HG03159 (cell line): ENCODE measurements at regions not wholly inside any gene's neighbourhood (a gene's known extent, or its start where the extent isn't known, plus 50 kb on each side); places are given as distances from the start of the nearest gene placed in this dataset.
"Not testable (repeated sequence)": the region's sequence is repeated elsewhere in the genome, so short reads cannot be mapped to it uniquely, and the experiment has no call there.

Experiments
- ATAC-seq: cut with Tn5 transposase; IDR thresholded peaks from one replicate; pipeline ENCODE4 v1.9.1; 2021; ENCODE audit warnings: mild to moderate bottlenecking, moderate library complexity; ENCODE audit not compliant: unreplicated experiment

DNA sequence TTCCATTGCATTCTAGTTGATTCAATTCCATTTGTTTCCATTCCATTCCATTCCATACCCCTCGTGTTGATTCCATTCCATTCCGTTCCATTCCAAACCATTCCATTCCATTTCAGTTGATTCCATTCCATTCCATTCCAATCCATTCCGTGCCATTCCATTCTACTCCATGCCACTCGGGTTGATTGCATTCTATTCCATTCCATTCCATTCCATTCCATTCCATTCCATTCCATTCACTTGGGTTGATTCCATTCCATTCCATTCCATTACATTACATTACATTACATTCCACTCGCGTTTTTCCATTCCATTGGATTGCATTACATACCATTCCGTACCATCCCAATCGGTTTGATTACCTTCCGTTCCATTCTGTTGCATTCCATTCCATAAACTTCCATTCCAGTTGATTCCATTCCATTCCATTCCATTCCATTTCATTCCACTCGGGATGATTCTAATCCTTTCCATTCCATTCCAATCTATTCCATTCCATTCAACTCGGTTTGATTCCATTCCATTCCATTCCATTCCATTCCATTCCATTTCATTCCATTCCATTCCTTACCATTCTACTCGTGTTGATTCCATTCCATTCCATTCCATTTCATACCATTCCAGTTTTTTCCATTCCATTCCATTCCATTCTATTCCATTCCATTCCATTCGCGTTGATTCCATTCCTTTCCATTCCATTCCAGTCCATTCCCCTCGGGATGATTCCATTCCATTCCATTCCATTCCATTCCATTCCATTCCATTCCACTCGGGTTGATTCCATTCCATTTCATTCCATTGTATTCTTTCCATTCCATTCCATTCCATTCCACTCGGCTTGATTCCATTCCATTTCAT, 1140.4 kb downstream of the RPIA start:
- no peak for ATAC-seq

DNA sequence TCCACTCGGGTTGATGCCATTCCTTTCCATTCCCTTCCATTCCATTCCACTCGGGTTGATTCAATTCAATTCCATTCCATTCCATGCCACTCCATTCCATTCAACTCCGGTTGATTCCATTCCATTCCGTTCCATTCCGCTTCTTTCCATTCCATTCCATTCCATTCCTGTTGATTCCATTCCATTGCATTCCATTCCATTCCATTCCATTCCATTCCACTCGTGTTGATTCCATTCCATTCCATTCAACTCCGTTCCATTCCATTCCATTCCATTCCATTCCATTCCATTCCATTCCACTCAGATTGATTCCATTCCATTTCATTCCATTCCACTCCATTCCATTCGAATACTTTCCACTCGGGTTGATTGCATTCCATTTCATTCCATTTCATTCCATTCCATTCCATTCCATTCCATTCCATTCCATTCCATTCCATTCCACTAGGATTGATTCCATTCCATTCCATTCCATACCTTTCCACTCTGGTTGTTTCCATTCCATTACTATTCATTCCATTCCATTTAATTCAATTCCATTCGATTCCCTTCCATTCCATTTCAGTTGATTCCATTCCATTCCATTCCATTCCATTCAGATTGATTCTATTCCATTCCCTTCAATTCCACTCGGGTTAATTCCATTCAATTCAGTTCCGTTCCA, 1141.8 kb downstream of the RPIA start:
- peak; percentile 39 for ATAC-seq

DNA sequence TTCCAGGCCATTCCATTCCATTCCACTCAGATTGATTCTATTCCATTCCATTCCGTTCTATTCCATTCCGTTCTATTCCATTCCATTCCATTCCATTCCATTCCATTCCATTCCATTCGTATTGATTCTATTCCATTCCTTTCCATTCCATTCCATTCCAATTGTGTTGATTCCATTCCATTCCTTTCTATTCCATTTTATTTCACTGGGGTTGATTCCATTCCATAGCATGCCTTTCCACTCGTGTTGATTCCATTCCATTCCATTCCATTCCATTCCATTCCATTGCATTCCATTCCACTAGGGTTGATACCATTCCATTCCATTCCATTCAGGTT, 1142.3 kb downstream of the RPIA start:
- ATAC-seq: no peak

DNA sequence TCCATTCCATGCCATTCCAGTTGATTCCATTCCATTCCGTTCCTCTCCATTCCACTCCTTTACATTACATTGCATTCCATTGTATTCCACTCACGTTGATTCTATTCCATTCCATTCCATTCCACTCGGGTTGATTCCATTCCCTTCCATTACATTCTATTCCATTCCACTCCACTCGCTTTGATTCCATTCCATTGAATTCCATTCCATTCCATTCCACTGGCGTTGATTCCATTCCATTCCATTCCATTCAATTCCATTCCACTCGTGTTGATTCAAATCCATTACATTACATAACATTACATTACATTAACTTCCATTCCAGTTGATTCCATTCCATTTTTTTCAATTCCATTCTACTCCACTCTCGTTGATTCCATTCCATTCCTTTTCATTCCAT, 1142.8 kb downstream of the RPIA start:
- ATAC-seq: no peak

DNA sequence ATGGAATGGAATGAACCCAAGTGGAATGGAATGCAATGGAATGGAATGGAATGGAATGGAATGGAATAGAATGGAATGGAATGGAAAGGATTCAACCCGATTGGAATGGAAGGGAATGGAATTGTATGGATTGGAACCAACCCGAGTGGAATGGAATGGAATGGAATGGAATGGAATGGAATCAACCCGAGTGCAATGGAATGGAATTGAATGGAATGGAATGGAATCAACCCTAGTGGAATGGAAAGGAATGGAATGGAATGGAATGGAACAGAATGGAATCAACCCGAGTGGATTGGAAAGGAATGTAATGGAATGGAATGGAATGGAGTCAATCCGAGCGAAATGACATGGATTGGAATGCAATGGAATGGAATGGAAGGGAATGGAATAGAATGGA, 1144.9 kb downstream of the RPIA start:
- peak; percentile 45 for ATAC-seq

DNA sequence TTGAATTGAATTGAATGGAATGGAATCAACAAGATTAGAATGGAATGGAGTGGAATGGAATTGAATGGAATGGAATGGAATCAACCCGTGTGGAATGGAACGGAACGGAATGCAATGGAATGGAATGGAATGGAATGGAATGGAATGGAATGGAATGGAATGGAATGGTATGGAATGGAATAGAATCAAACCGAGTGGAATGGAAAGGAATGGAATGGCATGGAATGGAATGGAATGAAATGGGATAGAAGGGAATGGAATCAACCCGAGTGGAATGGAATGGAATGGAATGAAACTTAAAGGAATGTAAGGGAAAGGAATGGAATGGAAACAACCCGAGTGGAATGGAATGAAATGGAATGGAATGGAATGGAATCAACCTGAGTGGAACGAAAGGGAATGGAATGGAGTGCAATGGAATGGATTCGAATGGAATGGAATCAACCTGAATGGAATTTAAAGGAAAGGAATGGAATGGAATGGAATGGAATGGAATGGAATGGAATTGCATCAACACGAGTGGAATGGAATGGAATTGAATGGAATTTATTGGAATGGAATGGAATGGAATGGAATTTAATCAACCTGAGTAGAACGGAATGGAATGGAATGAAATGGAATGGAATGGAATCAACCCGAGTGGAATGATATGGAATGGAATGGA, 1146.6 kb downstream of the RPIA start:
- ATAC-seq: no peak

DNA sequence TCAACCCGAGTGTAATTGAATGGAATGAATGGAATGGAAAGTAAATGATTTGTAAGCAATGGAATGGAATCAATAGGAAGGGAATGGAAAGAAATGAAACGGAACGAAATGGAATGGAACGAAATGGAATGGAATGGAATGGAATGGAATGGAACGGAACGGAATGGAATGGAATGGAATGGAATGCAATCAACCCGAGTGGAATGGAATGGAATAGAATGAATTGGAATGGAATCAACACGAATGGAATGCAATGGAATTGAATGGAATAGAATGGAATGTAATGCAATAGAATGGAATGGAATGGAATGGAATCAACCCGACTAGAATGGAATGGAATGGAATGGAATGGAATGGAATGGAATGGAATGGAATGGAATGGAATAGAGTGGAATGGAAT, 1148.7 kb downstream of the RPIA start:
- ATAC-seq: not testable (repeated sequence)

DNA sequence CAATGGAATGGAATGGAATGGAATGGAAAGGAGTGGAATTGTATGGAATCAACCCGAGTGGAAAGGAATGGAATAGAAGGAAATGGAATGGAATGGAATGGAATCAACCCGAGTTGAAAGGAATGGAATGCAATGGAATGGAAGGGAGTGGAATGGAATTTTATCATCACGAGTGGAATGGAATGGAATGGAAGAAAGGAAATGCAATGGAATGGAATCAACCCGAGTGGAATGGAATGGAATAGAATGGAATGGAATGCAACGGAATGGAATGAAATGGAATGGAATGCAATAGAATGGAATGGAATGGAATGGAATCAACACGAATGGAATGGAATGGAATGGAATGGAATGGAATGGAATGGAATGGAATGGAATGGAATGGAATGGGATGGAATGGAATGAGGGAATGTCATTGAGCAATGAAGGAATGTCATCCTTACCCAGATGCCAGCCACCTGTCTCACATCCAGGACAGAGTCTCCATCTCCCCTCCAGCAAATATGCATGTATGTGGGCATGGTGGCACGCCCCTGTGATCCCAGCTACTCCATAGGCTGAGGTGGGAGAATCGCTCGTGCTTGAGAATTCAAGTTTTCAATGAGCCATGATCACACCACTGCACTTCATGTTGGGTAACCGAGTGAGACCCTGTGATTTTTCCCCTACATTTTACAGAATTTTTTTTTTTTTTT, 1149.5 kb downstream of the RPIA start:
- not testable (repeated sequence) for ATAC-seq

DNA sequence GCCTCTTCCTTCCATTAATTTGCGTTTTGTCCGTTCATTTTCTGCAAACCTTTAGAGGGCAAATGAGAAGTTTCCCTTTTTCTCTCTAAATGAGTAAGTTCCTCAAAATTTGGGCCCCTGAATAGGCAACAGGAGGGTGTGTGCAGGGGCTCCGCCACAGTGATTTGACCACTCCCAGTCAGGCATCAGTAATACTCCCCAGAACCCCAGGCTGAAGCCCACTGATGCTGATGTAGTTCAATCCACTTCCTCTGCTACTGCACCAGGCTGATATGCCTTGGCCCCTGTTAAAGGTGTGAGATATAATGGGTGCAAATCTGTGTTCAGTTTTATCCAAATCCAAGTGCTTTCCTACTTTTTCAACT, 1150.0 kb downstream of the RPIA start:
- no peak for ATAC-seq

DNA sequence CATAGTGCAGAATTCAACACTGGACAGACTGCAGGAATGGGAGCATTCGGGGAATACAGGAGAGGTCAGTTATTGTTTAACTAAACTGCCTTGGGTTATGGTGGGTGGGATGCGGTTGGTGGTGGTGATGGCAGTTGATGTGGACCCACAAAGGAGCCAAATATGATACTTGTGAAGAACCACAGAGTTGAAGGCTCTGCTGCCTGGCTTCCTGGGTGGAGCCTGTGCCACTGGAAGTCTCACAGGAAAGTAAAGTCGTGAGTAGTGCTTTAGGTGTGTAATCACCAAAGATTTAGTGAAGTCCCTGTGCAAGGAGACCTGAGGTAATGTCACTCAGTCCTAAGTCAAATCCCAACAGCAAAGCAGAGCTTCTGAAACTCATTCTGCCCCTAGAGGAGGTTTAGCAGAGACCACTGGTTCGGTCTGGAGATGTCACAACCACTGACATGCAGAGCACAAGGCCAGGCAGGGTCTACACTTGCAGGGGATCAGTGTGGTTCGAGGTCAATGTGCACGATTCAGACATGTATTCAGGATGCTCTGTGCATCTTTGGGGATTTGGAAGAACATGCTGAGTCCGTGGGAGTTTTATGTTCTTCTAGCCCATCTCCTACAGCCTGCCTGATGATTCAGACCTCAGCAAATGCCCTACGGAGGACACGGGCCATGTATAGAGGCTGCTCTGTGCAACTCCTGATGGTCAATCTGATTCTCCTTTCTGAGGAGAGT, 1150.9 kb downstream of the RPIA start:
- no peak for ATAC-seq

DNA sequence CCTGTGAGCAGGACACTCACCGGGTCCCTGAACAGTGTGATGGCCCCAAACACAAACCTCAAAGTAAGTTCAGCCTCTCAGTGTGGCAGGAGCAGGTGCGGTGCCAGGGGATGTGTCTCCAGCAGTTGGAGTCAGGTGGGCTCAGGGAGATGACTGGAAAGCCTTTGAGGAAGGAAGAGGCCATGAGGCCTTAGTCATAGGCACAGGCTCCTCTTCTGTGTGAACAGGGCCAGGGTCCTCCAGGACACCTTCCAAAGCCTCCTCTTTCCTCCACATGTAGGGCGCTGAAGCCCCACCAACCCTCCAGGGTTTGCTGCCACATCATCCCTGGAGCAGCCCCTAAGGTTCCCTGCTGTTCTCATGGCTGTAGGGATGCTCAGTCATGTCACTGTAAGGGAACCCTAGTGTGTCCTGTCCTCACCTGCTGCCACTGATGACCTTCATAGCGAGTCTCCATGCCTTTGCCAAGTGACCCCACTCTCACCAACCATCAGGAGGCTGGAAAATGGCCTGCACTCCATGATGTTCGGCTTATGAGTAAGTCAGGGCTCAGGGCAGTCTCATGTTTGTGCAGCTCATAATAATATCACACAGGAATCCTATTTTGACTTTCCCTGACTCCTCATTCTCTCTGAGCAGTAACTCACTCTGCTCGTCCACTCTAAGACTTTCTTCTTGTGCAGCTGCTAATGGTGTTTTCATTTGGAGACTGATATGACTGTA, 1152.9 kb downstream of the RPIA start:
- no peak for ATAC-seq

DNA sequence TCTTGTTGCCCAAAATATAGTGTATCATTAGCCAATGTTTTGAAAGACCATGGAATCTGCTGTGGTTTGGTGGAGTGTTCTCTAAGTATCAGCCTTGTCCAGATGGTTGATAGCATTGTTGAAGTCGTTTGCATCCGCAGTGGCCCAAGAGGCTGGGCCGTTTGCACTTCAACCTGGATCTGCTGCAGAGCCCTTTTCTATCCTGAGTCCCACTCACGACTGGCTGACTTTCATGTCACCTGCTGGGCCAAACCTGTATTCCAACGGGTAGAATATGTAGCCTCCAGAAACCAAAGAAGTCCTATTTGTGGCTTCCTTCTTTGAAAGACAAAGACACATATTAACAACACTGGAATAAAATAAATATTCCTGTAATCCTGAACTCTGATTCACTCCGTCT, 1154.1 kb downstream of the RPIA start:
- no peak for ATAC-seq

DNA sequence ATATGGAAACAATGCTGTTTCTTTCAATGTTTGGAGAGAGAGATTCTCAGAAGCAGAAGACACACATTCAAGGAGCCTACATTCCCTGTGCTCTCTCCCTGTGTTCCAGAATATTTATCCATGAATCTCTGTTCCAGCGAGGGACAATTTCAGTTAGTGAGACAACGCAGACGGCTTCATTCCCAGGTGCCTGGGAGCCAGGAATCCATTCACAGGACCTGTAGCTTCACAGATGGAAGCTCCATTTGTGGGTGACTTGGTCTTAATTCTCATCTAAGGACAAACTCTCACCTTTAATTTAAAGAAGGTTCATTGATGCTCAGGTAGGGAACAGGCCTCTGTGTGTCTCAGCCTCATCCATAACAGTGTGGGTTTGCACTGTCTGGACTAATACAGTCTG, 1156.6 kb downstream of the RPIA start:
- no peak for ATAC-seq

DNA sequence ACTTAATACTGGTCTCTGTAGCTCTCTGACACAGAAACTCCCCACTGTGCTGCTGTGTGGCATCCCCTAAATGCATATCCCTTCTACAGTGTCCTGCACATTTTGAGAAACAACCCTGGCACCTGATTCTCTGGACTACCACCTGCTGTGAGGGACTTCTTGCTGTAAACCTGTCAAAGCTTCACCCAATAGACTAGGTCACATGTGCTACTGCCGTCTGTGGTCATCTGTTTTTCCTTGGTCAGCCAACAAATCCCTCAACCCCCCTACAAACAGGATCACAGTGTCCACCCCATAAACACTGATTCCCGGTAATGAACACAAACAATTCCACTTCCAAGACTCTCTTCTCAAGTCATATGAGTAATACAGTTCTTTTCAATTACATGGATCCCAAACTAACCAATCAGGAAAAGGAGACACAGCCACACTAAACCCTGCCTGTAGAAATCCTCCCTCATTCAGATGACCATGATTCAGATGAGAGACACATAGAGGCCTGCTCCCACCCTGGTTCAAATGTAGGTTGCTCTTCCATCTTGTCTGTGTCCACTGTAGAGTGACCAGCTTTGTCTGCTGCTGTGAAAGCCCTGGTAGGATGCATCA, 1157.4 kb downstream of the RPIA start:
- no peak for ATAC-seq

DNA sequence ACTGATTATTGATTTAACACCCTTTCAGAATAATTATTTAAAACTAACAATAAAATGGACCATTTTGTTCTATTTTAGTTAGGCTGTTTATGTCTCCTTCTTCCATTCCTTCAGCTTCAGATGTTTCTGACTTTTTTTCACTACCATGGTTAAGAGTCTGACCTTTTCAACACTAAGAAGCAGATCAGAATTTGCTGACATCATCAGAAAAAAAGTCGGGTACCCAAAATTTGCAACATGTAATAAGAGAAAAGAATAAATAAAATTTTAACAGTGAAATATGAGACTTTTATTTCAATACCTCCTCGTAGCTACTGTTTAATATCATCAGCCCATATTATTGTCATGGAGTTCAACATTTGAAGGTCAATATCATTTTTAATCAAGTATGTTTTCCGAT, 1158.3 kb downstream of the RPIA start:
- ATAC-seq: no peak

DNA sequence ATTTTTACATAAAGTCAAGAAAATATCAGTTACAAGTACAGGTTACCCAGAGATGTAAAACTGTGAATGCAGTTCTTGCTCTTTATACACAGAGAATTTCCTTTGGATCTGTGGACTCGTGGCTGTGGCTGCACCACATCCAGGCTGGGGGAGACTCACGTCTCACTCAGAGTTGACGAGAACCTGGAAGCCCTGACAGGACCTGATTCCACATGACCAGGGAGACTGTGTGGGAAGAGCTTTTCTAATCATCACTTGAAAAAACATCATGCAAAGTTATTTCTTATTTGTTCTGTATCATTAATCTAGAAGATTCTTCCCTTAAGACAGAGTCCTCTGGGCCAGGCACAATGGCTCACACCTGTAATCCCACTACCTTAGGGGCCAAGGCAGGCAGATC, 1159.0 kb downstream of the RPIA start:
- no peak for ATAC-seq

DNA sequence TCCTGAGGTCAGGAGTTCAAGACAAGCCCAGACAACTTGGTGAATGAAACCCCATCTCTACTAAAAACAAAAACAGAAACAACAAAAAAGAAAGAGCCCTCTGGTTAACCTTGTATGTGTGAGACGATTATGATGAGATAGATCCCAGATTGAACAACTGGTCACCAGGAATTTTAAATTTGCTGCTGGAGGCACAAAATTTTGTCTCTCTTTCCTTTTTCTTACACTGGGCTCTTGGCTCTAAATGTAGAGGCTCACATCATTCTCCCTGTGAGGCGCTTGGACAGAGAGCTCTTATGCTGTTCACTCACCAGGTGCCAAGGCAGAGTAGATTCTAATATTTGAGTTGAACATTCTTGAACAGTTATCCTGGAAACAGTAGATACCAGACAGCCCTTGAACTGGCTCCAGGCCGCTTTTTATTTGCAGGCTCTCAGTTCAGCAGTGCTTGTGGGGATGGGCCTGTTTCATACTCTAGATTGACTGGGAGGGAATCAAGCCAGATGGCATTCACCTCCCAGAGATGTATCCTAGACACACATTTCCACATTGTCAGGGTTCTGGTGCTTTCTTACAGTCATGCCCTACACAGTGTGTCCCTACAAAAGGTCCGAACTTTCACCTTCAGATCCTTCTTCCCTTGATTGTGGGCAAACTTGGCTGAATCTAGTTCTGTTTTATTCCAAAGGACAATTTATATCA, 1159.6 kb downstream of the RPIA start:
- no peak for ATAC-seq

DNA sequence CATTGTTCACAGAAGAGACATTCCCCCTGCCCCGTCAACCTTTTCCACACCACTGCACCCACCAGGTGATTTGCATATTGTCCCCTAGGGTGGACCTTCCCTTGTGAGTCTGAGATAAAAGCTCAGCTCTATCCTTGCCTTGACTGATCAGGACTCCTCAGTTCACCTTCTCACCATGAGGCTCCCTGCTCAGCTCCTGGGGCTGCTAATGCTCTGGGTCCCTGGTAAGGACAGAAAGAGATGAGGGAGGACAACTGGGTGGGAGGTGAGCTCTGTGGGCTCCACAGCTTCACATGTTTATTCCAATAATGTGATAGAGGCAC, 1160.1 kb downstream of the RPIA start:
- ATAC-seq: no peak

DNA sequence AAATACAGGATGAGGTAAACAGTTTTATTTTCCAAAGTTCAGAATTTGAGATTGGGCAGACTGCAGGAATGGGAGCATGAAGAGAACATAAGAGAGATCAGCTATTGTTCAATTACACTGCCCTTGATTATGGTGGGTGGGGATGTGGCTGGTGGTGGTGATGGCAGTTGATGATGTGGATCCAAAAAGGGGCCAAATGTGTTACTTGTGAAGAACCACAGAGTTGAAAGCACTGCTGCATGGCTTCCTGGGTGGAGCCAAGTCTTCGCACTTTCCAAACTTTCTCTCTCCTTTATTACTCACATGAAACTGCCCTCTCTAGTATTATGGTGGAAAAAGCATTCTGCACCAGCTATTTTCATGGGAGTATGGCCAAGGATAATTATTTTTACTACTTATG, 1162.0 kb downstream of the RPIA start:
- not testable (repeated sequence) for ATAC-seq
